ENCODE measurements at regions not wholly inside any gene's neighbourhood (a gene's known extent, or its start where the extent isn't known, plus 50 kb on each side); places are given as distances from the start of the nearest gene placed in this dataset.
"Not testable (repeated sequence)": the region's sequence is repeated elsewhere in the genome, so short reads cannot be mapped to it uniquely, and the experiment has no call there.

- DNase-seq: no peak
These were observed 1569.0 kb upstream of the B3GALT2 start for GRCh38 chr1:194755241-194755994.

DNA sequence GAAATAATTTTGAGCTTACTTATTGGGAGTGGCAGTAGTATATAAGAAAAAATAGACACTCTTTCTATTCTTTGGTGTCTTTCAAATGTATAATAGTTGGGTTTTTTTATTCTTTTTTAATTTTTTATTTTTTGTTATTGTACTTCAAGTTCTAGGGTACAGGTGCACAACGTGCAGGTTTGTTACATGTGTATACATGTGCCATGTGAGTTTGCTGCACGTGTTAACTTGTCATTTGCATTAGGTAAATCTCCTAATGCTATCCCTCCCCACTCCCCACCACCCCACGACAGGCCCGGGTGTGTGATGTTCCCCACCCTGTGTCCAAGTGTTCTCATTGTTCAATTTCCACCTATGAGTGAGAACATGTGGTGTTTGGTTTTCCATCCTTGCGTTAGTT lies 1552.4 kb upstream of the B3GALT2 start:
- DNase-seq: not testable (repeated sequence)

DNA sequence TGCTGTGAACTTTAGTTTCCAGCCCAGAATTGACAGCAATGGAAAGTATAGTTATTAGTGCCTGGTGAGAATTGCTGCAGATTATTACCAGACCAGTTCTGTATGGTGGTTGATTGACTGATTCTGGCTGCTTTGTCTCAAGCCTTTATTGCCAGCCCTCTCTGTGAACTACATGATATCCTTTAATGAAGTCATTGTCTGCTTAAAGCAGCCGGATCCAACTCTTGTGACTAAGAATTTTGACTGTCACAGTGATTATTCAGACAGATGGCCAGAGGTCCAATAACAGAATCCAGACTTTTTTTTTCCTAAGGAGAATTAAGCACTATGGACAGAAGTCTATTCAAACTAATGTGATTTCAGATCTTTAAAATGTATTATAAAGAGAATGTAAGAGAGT lies 1548.6 kb upstream of the B3GALT2 start:
- no peak for DNase-seq

DNA sequence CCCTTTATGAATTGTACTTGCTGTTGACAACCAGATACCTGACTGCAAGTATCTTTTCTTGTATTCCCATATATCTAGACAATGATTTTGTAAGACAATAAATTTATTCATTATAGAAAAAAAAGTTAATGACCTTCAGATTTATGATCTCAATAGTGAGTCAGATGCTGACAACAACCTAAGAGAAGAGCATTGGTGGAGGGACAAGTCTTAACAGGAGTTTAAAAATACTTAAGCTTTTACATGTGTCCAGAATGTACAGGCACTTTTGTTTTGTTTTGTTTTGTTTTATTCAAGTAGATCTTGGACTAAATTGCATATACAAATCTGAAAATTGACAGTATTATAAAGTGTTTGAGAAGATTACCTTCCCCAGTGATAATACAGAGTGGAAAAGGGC lies 1544.6 kb upstream of the B3GALT2 start:
- no peak for DNase-seq

GRCh38 chr1:194730304-194730703 lies 1543.9 kb upstream of the B3GALT2 start:
- DNase-seq: no peak

DNA sequence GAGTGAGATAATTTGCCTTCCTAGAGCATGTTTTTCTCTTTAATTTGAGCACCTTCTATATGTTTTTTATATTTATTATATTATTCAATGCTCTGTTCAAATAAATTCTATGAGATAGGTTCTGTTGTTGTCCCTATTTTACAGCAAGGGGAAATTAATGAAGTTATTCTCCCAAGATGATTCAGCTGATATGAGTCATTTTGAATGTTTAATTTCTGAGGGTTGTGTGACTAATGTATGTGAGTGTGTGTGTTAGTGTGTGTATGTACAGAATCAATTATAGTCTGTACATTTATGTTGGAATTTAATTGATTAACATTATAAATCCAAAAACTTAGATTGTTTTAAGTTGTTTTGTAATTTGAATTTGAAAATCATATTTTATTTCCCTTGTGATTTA lies 1536.7 kb upstream of the B3GALT2 start:
- DNase-seq: no peak

DNA sequence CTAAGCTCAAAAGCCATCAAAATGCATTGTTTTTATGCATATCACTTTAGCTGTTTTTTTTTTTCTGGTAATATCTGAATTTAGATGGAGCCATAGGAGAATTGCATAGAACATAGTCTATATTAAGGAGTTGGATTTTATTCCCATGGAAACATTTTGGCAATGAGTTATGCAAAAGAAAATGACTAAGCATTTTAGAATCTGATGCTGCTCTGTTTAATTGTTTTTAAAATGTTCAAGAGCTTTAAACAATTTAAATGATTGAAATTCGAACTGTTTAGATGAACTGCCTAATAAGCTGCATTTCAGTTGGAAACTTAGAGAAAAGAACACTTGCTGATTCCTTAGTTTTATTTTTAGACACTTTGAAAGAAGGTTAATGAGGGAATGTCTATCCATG lies 1531.5 kb upstream of the B3GALT2 start:
- DNase-seq: no peak

DNA sequence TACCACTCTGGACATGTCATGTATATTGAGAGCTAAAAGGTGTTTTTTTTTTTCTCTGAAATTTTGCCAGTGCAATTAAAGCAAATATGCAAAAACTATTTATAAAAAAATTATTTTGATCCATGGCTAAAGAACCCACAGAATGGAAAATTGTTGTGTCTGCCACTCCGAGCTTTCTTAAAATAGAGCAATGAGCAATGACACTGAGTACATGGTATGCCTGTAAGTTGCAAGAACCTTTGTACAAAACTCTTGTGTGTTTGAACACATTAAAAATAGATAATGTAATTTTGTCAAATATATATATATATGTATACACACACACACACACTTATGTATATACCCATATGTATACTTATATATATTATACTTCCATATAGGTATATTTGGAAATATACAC lies 1530.9 kb upstream of the B3GALT2 start:
- no peak for DNase-seq

GRCh38 chr1:194710671-194711070 lies 1524.3 kb upstream of the B3GALT2 start:
- DNase-seq: no peak

GRCh38 chr1:194709439-194709838 lies 1523.0 kb upstream of the B3GALT2 start:
- DNase-seq: no peak

- DNase-seq: no peak
These were observed 1520.7 kb upstream of the B3GALT2 start for GRCh38 chr1:194707074-194707473.

GRCh38 chr1:194705123-194705854 lies 1518.9 kb upstream of the B3GALT2 start:
- DNase-seq: no peak

- no peak for DNase-seq
These were observed 1512.5 kb upstream of the B3GALT2 start for GRCh38 chr1:194698908-194699318.

- no peak for DNase-seq
These were observed 1506.8 kb upstream of the B3GALT2 start for GRCh38 chr1:194693244-194693643.

GRCh38 chr1:194684636-194685035 lies 1498.2 kb upstream of the B3GALT2 start:
- no peak for DNase-seq

GRCh38 chr1:194658090-194658439 lies 1471.7 kb upstream of the B3GALT2 start:
- no peak for DNase-seq

GRCh38 chr1:194654956-194655355 lies 1468.5 kb upstream of the B3GALT2 start:
- DNase-seq: no peak

- no peak for DNase-seq
These were observed 1467.0 kb upstream of the B3GALT2 start for GRCh38 chr1:194653385-194653784.

DNA sequence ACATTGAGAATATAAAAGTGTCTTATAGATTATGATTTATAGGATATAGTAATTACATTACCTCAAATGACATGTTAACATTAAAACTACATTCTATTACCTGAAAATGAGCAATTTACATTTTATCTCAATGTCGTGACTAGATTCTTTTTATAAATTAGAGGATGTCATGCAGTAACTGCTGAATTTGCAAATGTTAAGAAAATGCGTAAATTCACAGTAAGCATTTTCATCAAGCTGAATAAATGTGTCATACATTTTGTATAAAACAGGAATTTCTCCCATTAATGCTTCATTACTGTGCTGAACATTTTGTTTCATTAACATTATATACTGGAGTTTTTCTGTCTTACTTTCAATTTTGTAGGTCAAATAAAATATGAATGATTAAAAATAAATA lies 1460.7 kb upstream of the B3GALT2 start:
- DNase-seq: no peak

DNA sequence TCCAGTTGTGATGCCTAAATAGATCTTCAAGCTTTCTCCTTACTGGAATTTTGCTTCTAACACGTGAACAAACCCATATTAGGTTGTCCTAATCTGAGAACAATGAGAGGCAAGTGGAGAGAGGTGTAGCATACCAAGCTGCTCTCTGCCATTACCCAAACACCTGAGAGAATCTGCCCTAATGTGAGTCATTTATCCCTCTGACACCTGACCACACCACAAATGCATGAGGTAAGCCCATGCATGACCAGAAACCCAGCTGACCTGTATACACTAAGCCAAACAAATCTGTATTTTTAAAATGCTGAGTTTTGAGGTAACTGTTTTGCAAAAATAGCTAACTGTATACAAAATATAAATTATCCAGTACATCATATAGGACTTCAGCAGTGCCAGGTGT lies 1458.1 kb upstream of the B3GALT2 start:
- no peak for DNase-seq

- no peak for DNase-seq
These were observed 1453.9 kb upstream of the B3GALT2 start for GRCh38 chr1:194640322-194640721.

DNA sequence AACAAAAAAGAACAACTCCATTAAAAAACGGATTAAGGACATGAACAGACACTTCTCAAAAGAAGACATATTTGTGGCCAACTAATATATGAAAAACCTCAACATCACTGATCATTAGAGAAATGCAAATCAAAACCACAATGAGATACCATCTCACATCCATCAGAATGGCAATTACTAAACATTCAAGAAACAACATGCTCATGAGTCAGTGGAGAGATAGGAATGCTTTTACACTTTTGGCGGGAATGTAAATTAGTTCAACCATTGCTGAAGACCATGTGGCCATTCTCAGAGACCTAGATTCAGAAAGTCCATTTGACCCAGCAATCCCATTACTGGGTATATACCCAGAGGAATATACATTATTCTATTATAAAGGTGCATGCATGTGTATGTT lies 1442.6 kb upstream of the B3GALT2 start:
- DNase-seq: no peak

DNA sequence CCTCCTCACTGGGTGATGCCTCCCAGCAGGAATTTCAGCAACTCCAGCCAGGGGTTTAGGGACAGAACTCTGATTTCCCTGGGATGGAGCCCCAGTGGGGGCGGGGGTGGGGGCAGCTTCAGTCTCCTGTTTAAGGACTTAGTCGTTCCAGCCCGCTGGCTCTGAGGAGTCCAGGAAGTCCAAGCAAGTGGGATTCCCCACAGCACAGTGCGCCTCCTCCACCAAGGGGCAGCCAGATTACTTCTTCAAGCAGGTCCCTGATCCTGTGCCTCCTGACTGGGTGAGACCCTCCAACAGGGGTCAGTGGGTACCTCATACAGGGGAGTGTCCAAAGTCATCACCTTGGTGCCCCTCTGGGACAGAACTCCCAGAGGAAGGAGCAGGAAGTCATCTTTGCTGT lies 1438.4 kb upstream of the B3GALT2 start:
- no peak for DNase-seq

GRCh38 chr1:194618101-194618500 lies 1431.7 kb upstream of the B3GALT2 start:
- no peak for DNase-seq

GRCh38 chr1:194617272-194617671 lies 1430.9 kb upstream of the B3GALT2 start:
- DNase-seq: not testable (repeated sequence)
